ENCODE measurements at regions not wholly inside any gene's neighbourhood (a gene's known extent, or its start where the extent isn't known, plus 50 kb on each side); places are given as distances from the start of the nearest gene placed in this dataset.

- WGBS, 2 donors: 93 to 94% methylated on average over 7 of the region's 7 CpGs
- TF ChIP-seq, protein P1, sequence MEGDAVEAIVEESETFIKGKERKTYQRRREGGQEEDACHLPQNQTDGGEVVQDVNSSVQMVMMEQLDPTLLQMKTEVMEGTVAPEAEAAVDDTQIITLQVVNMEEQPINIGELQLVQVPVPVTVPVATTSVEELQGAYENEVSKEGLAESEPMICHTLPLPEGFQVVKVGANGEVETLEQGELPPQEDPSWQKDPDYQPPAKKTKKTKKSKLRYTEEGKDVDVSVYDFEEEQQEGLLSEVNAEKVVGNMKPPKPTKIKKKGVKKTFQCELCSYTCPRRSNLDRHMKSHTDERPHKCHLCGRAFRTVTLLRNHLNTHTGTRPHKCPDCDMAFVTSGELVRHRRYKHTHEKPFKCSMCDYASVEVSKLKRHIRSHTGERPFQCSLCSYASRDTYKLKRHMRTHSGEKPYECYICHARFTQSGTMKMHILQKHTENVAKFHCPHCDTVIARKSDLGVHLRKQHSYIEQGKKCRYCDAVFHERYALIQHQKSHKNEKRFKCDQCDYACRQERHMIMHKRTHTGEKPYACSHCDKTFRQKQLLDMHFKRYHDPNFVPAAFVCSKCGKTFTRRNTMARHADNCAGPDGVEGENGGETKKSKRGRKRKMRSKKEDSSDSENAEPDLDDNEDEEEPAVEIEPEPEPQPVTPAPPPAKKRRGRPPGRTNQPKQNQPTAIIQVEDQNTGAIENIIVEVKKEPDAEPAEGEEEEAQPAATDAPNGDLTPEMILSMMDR (IDR thresholded peaks at IDR 0.05): no peak
- no peak for TF ChIP-seq POLR2A (IDR thresholded peaks at IDR 0.05)
- H3K27ac ChIP-seq: no peak overlapping the region
- no peak for DNase-seq (ENCODE audit: low spot score in 2 of 2)
- no peaks in the 10 kb centered on the region for H3K9me3 ChIP-seq
- H3K36me3 ChIP-seq: no peaks in the 10 kb centered on the region
- peaks cover 0 to 34% (median 0%) of the 10 kb centered on the region in 4 donors for H3K4me1 ChIP-seq
- no peak overlapping the region for H3K4me3 ChIP-seq
- no peaks in the 10 kb centered on the region for H3K27me3 ChIP-seq
These were observed 118.4 kb upstream of the AKIRIN2 start for GRCh38 chr6:87820343-87820984.

GRCh38 chr6:87817183-87817582, 115.2 kb upstream of the AKIRIN2 start:
- 58 to 63% methylated on average over 1 of the region's 1 CpG for WGBS, 2 donors
- Histone ChIP-seq H3K4me1 (peaks cover 0 to 25% (median 0%) of the 10 kb centered on the region in 4 donors), H3K27ac (no peak overlapping the region), H3K27me3 (no peaks in the 10 kb centered on the region), H3K9me3 (no peaks in the 10 kb centered on the region), H3K36me3 (no peaks in the 10 kb centered on the region), H3K4me3 (no peak overlapping the region)
- DNase-seq (ENCODE audit: low spot score in 2 of 2): no peak
- TF ChIP-seq, protein P1 (IDR thresholded peaks at IDR 0.05): no peak
- no peak for TF ChIP-seq EP300 (IDR thresholded peaks at IDR 0.05)
- no peak for TF ChIP-seq POLR2A (IDR thresholded peaks at IDR 0.05)

- H3K36me3 ChIP-seq: no peaks in the 10 kb centered on the region
- no peak overlapping the region for H3K4me3 ChIP-seq
- no peaks in the 10 kb centered on the region for H3K9me3 ChIP-seq
- WGBS, 2 donors: 69 to 79% methylated on average over 1 of the region's 1 CpG
- H3K4me1 ChIP-seq: peaks cover 0 to 25% (median 0%) of the 10 kb centered on the region in 4 donors
- no peak for TF ChIP-seq POLR2A (IDR thresholded peaks at IDR 0.05)
- no peak for TF ChIP-seq EP300 (IDR thresholded peaks at IDR 0.05)
- TF ChIP-seq, protein P1 (IDR thresholded peaks at IDR 0.05): no peak
- DNase-seq (ENCODE audit: low spot score in 2 of 2): no peak
- no peaks in the 10 kb centered on the region for H3K27me3 ChIP-seq
- no peak overlapping the region for H3K27ac ChIP-seq
These were observed 113.4 kb upstream of the AKIRIN2 start for GRCh38 chr6:87815449-87815848.

DNA sequence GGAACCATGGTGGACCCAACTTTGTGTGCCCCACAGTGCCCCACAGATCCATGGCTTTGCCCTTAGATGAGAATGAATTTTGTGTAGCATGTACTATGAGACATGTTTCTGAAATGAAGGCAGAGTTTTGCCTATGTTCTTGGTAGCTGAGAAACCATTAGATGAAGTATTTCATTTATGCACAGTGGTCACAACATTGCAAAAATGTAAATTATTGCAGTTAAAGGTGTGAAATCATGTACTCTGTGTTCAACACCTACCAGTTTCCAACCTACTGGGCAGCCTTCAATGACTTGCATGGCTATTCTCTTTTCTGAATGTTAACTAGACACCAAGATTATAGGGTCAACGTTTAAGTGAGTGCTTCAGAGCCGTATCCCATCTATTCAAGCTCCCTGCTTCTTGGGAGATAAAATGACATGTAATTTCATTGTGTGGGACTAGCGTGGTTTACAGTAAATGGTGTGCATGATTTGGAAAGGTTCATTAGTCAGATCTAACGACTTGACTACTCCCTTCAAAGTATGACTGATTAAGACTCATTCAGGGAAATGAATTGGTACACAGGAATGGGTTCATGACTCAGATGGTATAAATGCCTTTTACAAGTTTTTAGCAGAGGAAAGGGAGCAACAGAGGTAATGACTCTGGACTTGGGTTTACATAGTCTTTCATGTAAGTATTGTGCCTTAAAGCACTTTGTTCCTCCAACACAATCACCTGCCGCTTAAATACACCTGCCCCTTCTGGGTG, 106.1 kb upstream of the AKIRIN2 start:
- Histone ChIP-seq H3K4me3 (no peak overlapping the region), H3K4me1 (peaks cover 0 to 8% (median 0%) of the 10 kb centered on the region in 4 donors), H3K36me3 (no peaks in the 10 kb centered on the region), H3K27me3 (no peaks in the 10 kb centered on the region), H3K9me3 (no peaks in the 10 kb centered on the region), H3K27ac (no peak overlapping the region)
- no peak for DNase-seq (ENCODE audit: low spot score in 2 of 2)
- WGBS, 2 donors: 87 to 89% methylated on average over 5 of the region's 5 CpGs
- TF ChIP-seq EP300 (IDR thresholded peaks at IDR 0.05) (no peak), POLR2A (IDR thresholded peaks at IDR 0.05) (no peak)
- TF ChIP-seq, protein P1 (IDR thresholded peaks at IDR 0.05): no peak

GRCh38 chr6:87807475-87807874, 105.4 kb upstream of the AKIRIN2 start:
- no peak overlapping the region for H3K27ac ChIP-seq
- no peak for DNase-seq (ENCODE audit: low spot score in 2 of 2)
- H3K27me3 ChIP-seq: no peaks in the 10 kb centered on the region
- WGBS, 2 donors: 81 to 87% methylated on average over 4 of the region's 4 CpGs
- no peaks in the 10 kb centered on the region for H3K9me3 ChIP-seq
- H3K36me3 ChIP-seq: no peaks in the 10 kb centered on the region
- TF ChIP-seq, protein P1 (IDR thresholded peaks at IDR 0.05): no peak
- TF ChIP-seq EP300 (IDR thresholded peaks at IDR 0.05) (no peak), POLR2A (IDR thresholded peaks at IDR 0.05) (no peak)
- H3K4me1 ChIP-seq: peaks cover 0 to 8% (median 0%) of the 10 kb centered on the region in 4 donors
- no peak overlapping the region for H3K4me3 ChIP-seq
